Limb (tissue), 2 donors: ENCODE measurements at regions not wholly inside any gene's neighbourhood (a gene's known extent, or its start where the extent isn't known, plus 50 kb on each side); places are given as distances from the start of the nearest gene placed in this dataset.
"Not testable (repeated sequence)": the region's sequence is repeated elsewhere in the genome, so short reads cannot be mapped to it uniquely, and the experiment has no call there.

Experiments used
- DNase-seq, 2 donors: peaks; one replicate each; pipeline ENCODE4 v3.0.0-alpha.2; 2016; ENCODE audit errors: extremely low spot score in 2 of 2

DNA sequence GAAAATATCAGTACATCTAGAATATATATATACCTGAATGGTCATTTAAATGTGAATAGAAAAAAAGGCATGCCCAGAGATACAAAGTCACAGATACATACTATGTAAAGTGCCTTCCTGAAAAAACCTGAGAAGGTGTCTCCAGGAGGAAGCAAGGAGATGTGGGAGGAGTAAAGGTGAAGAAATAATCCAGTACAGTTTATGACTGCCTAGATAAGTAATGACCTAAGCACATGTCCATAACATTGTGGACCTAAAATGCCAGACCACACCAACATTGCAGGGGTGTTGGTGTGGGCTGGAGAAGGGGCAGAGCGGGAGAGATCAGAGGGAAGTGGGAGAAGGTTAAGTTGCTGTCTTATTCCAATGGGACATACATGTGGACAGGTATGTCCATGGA lies 226.9 kb downstream of the ZNF621 start:
- DNase-seq = no peak

DNA sequence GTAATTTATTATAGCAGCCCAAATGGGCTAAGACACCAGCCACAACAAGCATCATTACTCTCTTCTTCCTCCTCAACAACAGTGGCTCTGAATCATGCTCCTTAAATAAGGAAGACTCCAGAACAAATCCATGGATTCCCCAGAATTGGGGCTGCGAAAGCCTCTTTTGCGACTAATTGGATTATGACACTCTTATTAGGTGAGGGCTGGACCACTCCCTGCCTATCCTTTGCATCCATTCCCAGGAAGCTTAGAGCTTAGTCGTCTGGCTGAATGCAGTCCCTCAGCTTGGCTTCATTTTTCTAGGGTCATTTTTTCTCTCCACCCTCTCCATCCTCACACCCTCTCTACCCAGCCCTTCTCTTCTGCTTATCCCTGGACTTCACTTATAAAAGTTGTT lies 227.7 kb downstream of the ZNF621 start:
- no peak for DNase-seq

DNA sequence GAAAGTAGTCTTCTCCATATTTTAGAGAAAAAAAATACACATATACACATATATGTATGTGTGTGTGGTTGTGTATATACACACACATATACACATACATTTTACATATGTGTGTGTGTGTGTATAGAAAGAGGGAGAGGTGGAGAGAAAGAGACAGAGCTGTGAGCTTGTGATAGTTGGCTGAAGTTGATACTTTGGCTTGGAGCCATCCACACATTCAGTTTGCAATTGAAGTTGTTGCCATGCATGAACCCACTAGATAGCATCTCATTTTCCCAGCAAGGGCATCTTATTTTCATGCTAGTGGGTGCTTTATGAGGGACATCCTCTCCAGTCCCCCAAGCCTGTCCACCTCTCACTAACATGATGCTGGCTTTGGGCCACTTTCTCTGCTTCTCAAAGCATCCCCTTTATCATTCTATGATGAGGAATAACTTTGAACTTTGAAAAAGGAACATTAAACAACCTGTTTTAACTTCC lies 228.6 kb downstream of the ZNF621 start:
- no peak for DNase-seq

DNA sequence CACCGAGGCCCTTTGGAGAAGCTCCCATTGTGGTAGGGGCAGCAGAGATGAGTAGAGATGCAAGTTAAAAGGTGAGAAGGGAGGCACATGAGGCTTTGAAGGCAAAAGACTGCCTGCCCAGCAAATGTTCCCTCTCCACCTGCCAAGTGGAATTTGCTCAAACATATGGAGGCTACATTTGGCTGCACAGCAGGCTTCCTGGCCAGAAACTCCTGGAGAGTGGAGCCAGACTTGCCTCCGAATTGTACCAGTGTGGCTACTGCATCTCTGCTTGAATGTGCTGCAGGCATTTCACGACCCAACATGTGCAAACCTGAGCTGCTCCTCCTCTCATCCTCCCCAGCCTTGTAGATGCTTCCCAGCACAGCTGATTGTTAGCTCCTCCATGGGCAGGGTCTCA lies 229.2 kb downstream of the ZNF621 start:
- DNase-seq = no peak

DNA sequence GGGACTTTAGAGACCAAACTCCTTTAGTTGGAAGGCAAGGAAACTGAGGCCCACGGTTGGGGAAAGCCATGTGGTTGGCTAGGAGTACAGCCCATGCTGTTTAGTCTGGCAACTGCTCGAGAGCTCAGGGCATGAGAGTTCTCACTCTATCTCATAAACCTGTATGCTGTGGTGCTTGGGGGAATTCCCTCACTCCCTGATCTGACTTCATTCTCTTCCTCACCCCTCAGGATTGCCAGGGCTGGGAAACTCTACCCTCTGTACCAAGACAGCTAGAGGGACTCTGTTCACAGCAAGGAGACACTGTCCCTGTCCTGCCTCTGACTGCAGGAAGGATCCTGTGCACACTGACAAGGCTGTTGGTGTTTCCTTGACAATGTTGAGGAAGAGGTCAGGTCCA lies 230.2 kb downstream of the ZNF621 start:
- DNase-seq = no peak

DNA sequence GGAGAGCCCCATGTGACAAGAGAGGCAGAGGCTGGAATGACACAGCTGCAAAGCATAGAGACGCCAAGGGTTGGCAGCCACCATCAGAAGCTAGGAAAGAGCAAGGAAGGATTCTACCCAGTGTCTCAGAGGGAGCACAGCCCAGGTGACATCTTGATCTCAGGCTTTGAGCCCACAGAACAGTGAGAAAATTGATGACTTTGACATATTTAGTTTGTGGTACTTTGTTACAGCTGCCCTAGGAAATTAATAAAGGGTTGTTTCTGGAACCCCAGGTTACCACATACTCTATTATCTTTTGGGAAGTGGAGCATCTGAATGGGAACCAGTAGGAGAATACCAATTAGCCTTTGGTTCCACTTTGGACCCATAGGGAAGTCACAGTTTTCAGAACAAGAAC lies 231.7 kb downstream of the ZNF621 start:
- DNase-seq = no peak

DNA sequence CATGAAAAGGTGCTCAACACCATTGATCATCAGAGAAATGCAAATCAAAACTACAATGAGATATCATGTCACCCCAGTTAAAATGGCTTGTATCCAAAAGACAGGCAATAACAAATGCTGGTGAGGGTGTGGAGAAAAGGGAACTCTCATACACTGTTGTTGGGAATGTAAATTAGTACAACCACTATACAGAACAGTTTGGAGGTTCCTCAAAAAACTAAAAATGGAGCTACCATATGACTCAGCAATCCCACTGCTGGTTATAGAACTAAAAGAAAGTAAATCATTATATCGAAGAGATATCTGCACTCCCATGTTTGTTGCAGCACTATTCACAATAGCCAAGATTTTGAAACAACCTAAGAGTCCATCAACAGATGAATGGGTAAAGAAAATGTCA lies 238.0 kb downstream of the ZNF621 start:
- DNase-seq = not testable (repeated sequence)

DNA sequence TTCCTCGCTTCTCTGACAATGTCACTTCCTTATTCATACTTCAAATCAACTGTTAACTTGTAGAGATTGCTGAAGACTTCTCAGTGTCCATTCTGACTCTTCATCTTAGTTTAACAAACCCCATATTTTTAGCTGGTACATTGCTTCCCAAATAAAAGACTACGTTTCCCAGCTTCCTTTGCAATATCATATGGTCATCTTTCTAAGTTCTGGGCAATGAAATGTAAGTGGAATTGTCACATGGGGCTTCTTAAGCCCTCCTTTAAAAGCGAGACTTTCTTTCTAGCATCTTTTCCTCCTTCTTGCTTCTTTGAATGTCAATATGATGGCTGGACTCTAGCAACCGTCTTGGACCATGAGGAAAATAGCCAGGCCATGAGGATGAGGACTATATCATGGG lies 239.0 kb downstream of the ZNF621 start:
- DNase-seq = no peak

DNA sequence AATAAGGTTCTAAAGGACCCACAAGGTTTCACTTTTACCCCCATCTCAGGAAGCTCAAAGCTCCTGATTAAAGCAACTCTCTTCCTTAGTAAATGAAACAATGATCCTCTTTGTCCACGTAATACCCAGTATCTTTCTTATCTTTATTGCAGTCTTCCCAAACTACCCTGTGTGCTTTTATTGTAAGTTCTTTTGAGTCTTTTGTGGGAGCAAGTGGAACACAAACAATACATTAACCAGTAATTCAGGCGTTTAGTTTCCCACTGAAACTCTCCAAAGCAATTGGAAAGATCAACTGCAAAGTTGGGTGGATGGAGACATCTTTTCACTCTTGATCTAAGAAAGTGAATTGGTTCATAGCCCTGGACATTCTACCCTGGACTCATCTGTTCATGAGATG lies 240.0 kb downstream of the ZNF621 start:
- DNase-seq = no peak

DNA sequence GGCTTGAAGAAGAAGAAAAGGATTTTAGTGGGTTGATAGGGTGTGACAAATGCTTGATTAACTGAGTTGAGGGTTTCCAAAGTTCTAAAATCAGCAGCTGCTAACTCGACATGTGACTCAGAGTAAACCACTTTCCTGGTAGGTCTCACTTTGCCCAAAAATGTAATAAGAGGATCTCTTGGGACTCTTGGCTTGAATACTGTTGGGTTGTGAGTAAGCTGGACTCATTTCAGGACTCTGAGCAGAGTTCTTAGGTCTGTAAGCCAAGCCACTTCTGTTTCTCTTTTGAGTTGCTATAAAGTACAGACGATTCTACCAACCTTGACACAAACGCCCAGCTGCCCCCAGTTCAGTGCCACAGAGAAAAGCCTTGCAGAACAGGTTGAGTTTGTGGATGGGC lies 241.1 kb downstream of the ZNF621 start:
- DNase-seq = peak in 1 of 2 donors; percentile 32

DNA sequence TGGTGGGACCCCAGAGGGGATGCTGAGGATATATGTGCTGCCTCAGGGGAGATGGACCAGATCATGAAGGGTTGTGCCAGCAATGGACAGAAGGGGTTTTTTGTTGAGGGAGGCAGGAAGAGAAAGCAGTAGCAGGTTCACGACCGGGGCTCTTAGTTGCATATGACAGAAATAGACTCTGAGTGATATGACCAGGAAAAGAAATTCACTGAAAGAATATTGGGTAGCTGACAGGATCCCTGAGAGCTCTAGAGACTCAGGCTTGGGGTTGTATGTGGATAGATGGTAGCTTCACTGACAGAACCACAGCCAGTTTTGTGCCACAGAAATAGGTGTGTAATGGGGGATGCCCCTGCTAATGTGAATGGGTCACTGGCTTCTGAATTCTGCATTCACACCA lies 241.6 kb downstream of the ZNF621 start:
- no peak for DNase-seq

DNA sequence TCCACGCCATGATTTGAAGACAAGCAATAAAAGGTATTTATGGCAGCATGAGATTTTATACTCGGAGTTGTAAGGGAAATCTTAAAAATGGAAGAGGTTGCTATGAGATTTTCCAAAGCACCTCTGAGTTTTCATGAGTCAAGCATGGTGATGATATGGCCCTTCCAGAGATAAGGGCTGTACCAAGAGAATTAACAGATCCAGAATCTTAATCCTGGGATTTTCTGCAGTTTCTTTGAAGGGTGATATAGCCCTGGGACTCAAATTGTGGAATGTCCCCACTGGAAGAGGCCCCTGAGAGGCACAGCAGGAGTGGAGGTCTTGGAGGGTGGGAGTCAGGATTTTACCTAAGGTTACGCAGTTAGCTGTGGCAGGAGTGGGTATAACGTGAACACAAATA lies 243.3 kb downstream of the ZNF621 start:
- DNase-seq = no peak

DNA sequence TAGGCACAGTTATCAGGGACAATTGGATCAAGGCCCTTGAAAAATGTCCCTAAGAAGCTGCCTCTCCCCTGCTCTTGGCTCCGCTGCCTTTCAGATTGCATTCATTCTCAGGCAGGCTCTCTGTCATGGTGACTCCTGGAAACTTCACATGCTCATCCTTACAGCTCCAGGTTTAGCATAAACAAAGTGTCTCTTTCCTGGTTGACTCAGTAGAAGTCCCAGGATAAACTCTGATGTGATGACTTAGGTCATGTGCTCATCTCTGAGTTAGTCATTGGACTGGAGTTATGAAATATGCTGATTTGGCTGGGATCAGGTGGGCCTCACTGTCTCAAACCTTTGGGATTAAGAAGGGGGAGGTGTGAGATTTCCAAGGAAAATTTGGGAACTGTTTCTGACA lies 243.8 kb downstream of the ZNF621 start:
- DNase-seq = no peak

DNA sequence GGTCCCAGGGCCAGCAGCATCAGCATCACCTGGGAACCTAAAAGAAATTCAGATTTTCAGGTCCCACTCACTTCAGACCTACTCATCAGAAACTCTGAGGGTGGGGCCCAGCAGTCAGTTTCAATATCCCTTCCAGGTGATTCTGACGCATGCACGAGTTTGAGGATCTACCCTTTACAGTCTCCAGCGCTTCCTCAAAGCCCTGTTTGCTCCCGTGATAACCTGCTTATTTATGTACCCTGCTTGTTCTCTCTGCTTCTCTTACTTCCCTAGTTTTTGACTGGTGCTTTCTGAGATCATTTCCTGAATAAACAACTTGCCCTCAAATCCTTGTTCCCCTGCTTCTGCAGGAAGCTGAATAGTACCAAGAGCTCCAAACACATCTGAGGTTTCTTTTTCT lies 245.3 kb downstream of the ZNF621 start:
- no peak for DNase-seq

DNA sequence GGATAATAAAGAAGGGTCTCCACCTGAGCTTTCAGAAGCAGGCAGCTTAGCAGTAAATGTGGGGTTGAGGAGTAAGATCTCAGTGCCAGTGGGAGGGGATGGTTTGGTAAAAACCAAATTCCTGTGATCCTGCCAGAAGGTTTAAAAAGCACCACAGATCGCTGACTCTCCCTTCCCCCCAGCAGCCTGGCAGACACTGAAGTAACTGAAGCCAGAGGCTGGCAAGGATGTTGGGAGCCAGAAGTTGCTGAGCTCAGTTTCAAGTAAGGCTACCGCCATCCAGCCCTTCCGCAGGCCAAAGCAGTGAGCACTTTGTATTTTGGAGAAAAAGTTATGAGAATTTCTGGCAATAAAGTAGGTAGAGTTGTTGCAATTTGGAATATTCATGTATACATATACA lies 246.4 kb downstream of the ZNF621 start:
- no peak for DNase-seq

DNA sequence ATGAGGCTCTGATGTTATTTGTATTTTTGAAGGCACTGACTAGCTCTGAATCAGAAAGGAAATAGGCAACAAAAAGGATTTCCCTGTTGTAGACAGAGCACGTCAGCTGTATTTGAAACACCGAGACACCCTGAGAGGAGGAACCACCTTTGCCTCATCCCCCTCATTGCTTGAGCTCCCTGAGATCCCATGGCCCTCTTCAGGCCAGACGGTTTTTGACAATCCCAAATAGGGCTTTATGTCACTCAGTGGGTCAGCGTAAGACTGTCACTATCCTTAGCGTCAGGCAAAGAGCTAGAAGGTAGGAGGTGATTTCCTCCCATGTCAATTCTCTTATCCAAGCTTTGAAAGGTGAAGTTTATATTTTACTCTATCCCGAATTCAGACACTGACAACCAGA lies 254.3 kb downstream of the ZNF621 start:
- no peak for DNase-seq

DNA sequence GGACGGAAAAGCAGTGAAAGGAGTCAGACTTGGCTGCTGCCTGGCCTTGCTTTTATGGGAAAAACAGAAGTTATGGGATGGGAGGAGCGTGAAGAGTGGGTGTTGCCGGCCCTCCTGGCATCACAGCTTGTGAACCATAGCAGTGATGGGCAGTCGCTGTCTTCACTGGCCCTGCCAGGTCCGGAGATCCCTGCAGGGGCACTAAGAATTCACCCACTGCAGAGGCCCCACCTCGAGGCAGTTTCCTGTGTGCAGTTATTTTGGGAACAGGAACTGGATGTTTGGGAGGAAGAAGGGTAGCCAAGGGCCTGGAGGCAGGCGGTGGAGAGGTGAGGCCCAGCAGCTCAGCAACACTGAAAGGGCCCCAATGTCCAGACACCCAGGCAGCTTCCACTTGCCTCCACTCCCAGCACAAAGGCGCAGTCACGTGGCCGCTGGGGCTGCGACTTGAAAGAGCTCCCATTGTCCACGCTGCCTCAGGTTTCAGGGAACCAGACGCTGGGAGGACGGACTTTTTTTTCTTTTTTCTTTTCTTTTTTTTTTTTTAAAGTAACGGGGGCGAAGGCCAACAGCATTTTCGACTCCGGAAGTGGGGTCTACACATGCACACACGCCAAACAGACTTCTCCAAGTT lies 255.6 kb downstream of the ZNF621 start:
- DNase-seq = peak; percentile 69 to 83

DNA sequence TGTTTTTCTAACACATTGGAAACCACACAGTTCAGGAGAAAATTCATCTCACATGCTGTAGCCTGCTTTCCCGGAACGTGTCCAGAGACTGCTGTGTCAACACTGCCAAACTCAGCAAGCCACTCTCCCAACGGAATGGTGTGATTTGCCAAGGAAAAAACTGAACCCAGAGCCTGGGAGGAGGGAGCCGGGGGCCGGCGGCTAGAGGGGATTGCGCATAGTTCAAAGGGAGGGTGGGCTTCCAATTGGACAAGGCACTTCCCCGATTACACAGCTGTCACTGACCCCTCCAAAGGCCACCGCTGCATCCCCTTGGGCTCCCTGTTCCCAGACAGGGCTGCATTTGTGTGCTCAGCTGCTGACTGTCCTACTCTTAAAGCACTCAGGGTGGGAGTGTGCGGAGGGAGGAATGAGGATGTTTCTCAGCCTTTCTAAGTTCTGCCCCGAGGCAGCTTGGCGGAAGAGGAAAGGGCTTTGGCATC lies 256.2 kb downstream of the ZNF621 start:
- DNase-seq = peak; percentile 82 to 89

DNA sequence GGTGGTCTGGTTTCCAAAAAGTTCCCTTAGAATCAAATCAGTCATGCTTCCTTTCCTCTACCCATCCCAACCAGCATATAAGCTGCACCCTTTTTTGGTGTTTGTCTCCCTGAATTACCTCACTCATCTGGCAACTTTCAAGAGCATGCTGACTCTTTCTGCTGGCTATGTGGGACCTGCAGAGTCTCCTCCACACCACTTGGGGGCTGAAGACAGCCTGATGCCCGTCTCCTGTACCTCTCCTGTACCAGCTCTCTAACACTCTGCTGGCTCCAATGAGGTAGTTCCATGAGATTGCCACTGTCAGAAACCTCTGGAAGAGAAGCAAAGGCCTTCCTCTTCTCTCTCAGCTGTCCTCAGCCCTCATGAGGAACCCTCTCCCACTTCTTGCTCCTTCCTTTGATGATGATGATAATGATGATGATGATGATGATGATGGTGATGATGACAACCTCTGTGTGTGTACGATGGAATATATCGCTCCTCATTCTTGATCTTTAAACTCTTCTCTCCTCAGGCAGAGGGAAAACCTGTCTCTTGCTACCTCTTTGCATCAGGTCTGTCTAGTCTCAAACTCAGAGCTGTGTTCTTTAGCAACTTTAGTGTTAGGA lies 257.5 kb downstream of the ZNF621 start:
- DNase-seq = no peak

DNA sequence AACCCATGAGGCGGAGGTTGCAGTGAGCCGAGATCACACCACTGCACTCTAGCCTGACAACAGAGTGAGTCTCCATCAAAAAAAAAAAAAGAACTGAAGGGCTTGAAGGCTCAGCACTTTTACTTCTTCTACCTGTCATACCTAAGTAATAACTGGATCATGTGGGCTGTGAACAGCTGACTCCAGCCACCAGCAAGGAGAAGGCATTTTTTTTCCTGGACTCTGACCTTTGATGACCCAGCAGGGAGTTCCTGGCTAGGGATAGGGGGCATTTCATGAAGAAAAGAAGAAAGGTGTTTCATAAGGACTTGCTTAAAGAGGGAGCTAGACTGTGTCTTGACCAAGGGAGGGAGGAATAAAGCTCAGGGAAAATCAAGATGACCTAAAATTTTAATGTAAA lies 266.0 kb downstream of the ZNF621 start:
- no peak for DNase-seq

DNA sequence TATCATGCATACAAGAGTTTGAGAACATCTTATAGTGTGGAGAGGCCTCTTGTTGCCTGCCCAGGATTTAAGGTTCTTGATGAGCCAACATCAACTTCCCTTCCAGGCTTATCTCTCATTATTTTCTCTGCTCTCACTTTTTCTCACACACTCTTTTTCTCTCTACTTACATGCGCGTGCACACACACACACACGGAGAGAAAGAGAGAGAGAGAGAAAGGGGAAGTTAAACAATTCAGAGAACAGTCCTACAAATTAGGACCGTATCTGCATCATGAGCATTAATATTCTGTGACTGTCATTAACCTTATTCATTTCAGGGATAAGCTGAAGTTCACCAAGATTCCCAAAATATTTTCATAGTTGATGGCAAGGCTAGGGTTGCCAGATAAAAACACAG lies 269.0 kb downstream of the ZNF621 start:
- DNase-seq = no peak

DNA sequence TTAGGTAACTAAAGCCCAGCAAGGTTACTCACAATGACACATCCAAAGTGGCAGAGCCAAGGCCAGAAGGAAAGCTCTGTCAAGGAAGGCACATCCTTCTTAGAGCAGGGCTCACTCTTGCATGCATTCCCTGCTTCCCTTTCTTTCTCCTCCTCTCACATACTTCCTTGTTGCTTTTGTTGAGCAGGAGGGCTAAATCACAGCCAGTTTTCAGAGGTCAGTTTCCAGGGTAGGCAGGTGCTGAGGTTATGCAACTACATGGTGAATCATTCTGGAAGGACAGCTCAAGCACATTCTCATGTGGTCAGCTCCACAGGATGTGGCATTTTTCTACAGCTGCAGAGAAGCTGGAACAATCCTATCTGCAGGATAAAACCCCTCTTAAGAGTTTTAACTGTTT lies 275.6 kb downstream of the ZNF621 start:
- no peak for DNase-seq

DNA sequence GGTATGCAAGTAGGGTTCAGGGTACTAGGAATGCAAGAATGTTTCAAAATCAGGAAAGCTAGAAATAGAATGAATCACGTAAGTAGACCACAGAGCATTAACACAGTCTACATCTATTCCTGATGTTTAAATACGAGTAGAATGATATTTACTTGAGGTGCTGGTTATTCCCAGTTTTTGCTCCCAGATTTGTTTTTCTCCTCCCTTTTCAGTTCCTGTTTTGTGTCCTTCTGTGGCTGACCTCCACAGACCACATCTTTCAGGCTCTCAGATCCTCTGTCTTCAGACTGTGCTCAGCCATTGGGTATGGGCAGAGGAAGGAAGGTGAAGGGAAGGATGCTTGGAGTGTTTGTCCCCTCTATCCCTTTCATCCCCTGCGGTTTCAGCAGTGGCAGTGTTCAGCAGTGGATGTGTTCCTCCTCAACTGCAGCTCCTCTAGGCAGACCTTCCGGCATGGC lies 276.6 kb downstream of the ZNF621 start:
- DNase-seq = no peak
